H1 (cell line): ENCODE measurements at regions not wholly inside any gene's neighbourhood (a gene's known extent, or its start where the extent isn't known, plus 50 kb on each side); places are given as distances from the start of the nearest gene placed in this dataset.
"Not testable (repeated sequence)": the region's sequence is repeated elsewhere in the genome, so short reads cannot be mapped to it uniquely, and the experiment has no call there.

Experiments
- CTCF ChIA-PET: fragments of 300-600 bp; sonication (Branson Sonifier 250); formaldehyde crosslinking; loops from one replicate; lab custom pipeline; 2021; ENCODE audit not compliant: partially characterized antibody; lab: Charles Lee
- POLR2A ChIA-PET: fragments of 300-600 bp; sonication (Branson Sonifier 250); formaldehyde crosslinking; loops from one replicate; lab custom pipeline; 2021; ENCODE audit warnings: inconsistent platforms; ENCODE audit not compliant: partially characterized antibody; lab: Charles Lee
- DNase-seq, 2 experiments: peaks; one replicate each; pipeline versions ENCODE4 v3.0.0 to v3.0.0-alpha.2; 2010 to 2022; ENCODE audit warnings: low spot score in 2 of 2, low read depth in 1 of 2, mixed read lengths in 1 of 2
- FAIRE-seq: peaks from 2 replicates; lab custom pipeline; 2011; peaks lifted over from hg19 to GRCh38; lab: Jason Lieb, UNC
- H2AFZ ChIP-seq: 2 replicates; pipeline ENCODE4 v1.8.1; 2012; ENCODE audit warnings: low read length, inconsistent platforms
- H2AK5ac ChIP-seq: 2 replicates; pipeline ENCODE4 v1.6.1; 2013; ENCODE audit warnings: low read depth, low read length
- H2BK120ac ChIP-seq: replicated peaks from 2 replicates; pipeline ENCODE3; 2013; ENCODE audit warnings: low read depth, low read length, inconsistent platforms
- H2BK12ac ChIP-seq: 2 replicates; pipeline ENCODE4 v1.6.1; 2013; ENCODE audit warnings: low read depth, low read length
- H2BK15ac ChIP-seq: 2 replicates; pipeline ENCODE4 v1.6.1; 2013; ENCODE audit warnings: low read length
- H2BK20ac ChIP-seq: 2 replicates; pipeline ENCODE4 v1.6.1; 2013; ENCODE audit warnings: low read length
- H2BK5ac ChIP-seq: 2 replicates; pipeline ENCODE4 v1.6.1; 2013; ENCODE audit warnings: low read depth, low read length
- H3K14ac ChIP-seq: 2 replicates; pipeline ENCODE4 v1.6.1; 2013; ENCODE audit warnings: inconsistent platforms; ENCODE audit not compliant: insufficient read length
- H3K18ac ChIP-seq: 2 replicates; pipeline ENCODE4 v1.6.1; 2013; ENCODE audit warnings: low read length; ENCODE audit errors: extremely low read depth
- H3K23ac ChIP-seq: 2 replicates; pipeline ENCODE4 v1.6.1; 2013; ENCODE audit warnings: inconsistent platforms; ENCODE audit not compliant: insufficient read length
- H3K23me2 ChIP-seq: 2 replicates; pipeline ENCODE4 v1.6.1; 2013; ENCODE audit warnings: low read depth, low read length
- H3K27ac ChIP-seq: 2 replicates; pipeline ENCODE4 v1.6.1; 2011; ENCODE audit warnings: low read depth, low read length, inconsistent platforms
- H3K27me3 ChIP-seq, 4 experiments: replicated peaks in 1 of 4; 1 replicate in 1 of 4; 2 replicates in 3 of 4; pipeline versions ENCODE4 v1.6.1 to v1.8.1; 2011 to 2013; ENCODE audit warnings: low read length in 3 of 4, mild to moderate bottlenecking in 3 of 4, inconsistent platforms in 2 of 4, mixed read lengths in 2 of 4, moderate library complexity in 1 of 4; ENCODE audit not compliant: control insufficient read depth in 3 of 4, insufficient read depth in 3 of 4; ENCODE audit errors: extremely low read depth in 1 of 4
- H3K36me3 ChIP-seq, 4 experiments: 2 replicates each; pipeline versions ENCODE4 v1.6.1 to v1.8.1; 2011 to 2013; ENCODE audit warnings: mild to moderate bottlenecking in 4 of 4, low read length in 3 of 4, moderate library complexity in 2 of 4, control low read depth in 1 of 4, inconsistent platforms in 1 of 4; ENCODE audit not compliant: insufficient read depth in 4 of 4, control insufficient read depth in 2 of 4
- H3K4ac ChIP-seq: replicated peaks from 2 replicates; pipeline ENCODE3; 2013; ENCODE audit warnings: low read length, low read depth, mixed read lengths, inconsistent platforms; ENCODE audit not compliant: insufficient read length
- H3K4me1 ChIP-seq, 4 experiments: replicated peaks in 1 of 4; 1 replicate in 1 of 4; 2 replicates in 3 of 4; pipeline versions ENCODE4 v1.6.1 to v1.8.1; 2011 to 2013; ENCODE audit warnings: low read length in 3 of 4, inconsistent platforms in 2 of 4, mixed read lengths in 1 of 4; ENCODE audit not compliant: insufficient read depth in 4 of 4, control insufficient read depth in 3 of 4
- H3K4me2 ChIP-seq, 2 experiments: 2 replicates each; pipeline versions ENCODE4 v1.6.1 to v1.8.1; 2011 to 2013; ENCODE audit warnings: low read depth in 2 of 2, low read length in 2 of 2, control low read depth in 1 of 2, inconsistent platforms in 1 of 2, mild to moderate bottlenecking in 1 of 2; ENCODE audit not compliant: insufficient read depth in 1 of 2
- H3K4me3 ChIP-seq, 4 experiments: fragments of 200-600, 300-600 bp in 1 of 4; sonication (generic), shearing (Covaris generic), sonication (Bioruptor Twin) in 1 of 4; 2 replicates each; pipeline versions ENCODE4 v1.5.1 to v1.8.1; 2011 to 2016; ENCODE audit warnings: low read length in 4 of 4, low read depth in 3 of 4, control low read depth in 2 of 4, inconsistent platforms in 2 of 4, mild to moderate bottlenecking in 2 of 4, mixed read lengths in 1 of 4, moderate library complexity in 1 of 4; ENCODE audit not compliant: insufficient read depth in 2 of 4; ENCODE audit errors: extremely low read depth in 1 of 4
- H3K56ac ChIP-seq: replicated peaks from 2 replicates; pipeline ENCODE3; 2013; ENCODE audit warnings: low read depth, mild to moderate bottlenecking, mixed read lengths, low read length, inconsistent platforms; ENCODE audit not compliant: insufficient read length
- H3K79me1 ChIP-seq: 2 replicates; pipeline ENCODE4 v1.6.1; 2013; ENCODE audit warnings: low read depth, low read length, control low read depth
- H3K79me2 ChIP-seq, 2 experiments: 2 replicates each; pipeline versions ENCODE4 v1.6.1 to v1.8.1; 2012 to 2013; ENCODE audit warnings: low read length in 2 of 2, mild to moderate bottlenecking in 2 of 2, inconsistent platforms in 1 of 2; ENCODE audit not compliant: insufficient read depth in 2 of 2, control insufficient read depth in 1 of 2
- H3K9ac ChIP-seq, 4 experiments: replicated peaks in 1 of 4; 1 replicate in 1 of 4; 2 replicates in 3 of 4; pipeline versions ENCODE4 v1.6.1 to v1.8.1; 2011 to 2013; ENCODE audit warnings: low read depth in 3 of 4, low read length in 3 of 4, control low read depth in 2 of 4, mild to moderate bottlenecking in 2 of 4, moderate library complexity in 2 of 4, inconsistent platforms in 1 of 4; ENCODE audit errors: extremely low read depth in 1 of 4
- H3K9me3 ChIP-seq, 2 experiments: 2 replicates each; pipeline versions ENCODE4 v1.6.1 to v1.8.1; 2012 to 2013; ENCODE audit warnings: mild to moderate bottlenecking in 2 of 2, moderate library complexity in 2 of 2, control low read depth in 1 of 2, inconsistent platforms in 1 of 2, low read depth in 1 of 2, low read length in 1 of 2, mixed read lengths in 1 of 2; ENCODE audit not compliant: insufficient read depth in 2 of 2
- H4K20me1 ChIP-seq, 2 experiments: replicated peaks in 1 of 2; 2 replicates each; pipeline versions ENCODE3 to v1.8.1; 2011 to 2013; ENCODE audit warnings: inconsistent platforms in 2 of 2, low read length in 2 of 2, mild to moderate bottlenecking in 1 of 2; ENCODE audit not compliant: insufficient read depth in 2 of 2, control insufficient read depth in 1 of 2
- H4K5ac ChIP-seq: 2 replicates; pipeline ENCODE4 v1.6.1; 2013; ENCODE audit warnings: low read length, low read depth, mixed read lengths, inconsistent platforms; ENCODE audit not compliant: insufficient read length
- H4K8ac ChIP-seq: 2 replicates; pipeline ENCODE4 v1.8.0; 2013; ENCODE audit warnings: mild to moderate bottlenecking, moderate library complexity, low read length, inconsistent platforms; ENCODE audit not compliant: insufficient read depth; ENCODE audit errors: extremely low read depth
- H4K91ac ChIP-seq: replicated peaks from 2 replicates; pipeline ENCODE3; 2013; ENCODE audit warnings: low read length, mixed read lengths, inconsistent platforms; ENCODE audit not compliant: insufficient read length
- WGBS, 2 experiments: shearing (Covaris generic) in 1 of 2; methylation state at CpG; one replicate each; pipeline versions ENCODE4 v1.1.6 to v1.1.7; 2013 to 2015; ENCODE audit warnings: low lambda C conversion rate in 2 of 2, mixed read lengths in 2 of 2, inconsistent platforms in 1 of 2, low coverage in 1 of 2, missing lambda C conversion rate in 1 of 2; ENCODE audit not compliant: insufficient replicate concordance in 2 of 2, insufficient coverage in 1 of 2, insufficient read length in 1 of 2; ENCODE audit errors: extremely low coverage in 1 of 2, missing lambda C conversion rate in 1 of 2; 5-methylcytosine and 5-hydroxymethylcytosine counted together

DNA sequence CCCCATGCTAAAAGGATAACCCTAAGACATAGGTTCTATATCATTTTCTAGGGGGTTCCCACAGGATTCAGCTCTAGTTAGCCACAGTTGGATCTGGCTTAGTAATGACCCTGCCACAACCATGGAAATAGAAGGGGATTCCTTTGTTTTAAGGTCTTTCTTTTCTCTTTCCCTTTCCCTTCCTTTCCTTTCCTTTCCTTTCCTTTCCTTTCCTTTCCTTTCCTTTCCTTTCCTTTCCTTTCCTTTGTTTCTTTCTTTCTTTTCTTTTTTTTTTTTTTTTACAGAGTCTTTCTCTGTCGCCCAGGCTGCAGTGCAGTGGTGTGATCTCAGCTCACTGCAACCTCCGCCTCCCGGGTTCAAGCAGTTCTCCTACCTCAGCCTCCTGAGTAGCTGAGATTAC is 173.9 kb downstream of the UQCRFS1 start:
- H2BK15ac ChIP-seq, POLR2A ChIA-PET, H4K91ac ChIP-seq, H3K9ac ChIP-seq, H2BK12ac ChIP-seq, H2BK120ac ChIP-seq, H4K5ac ChIP-seq, H3K4me1 ChIP-seq, H3K4me2 ChIP-seq, H3K23me2 ChIP-seq, H3K9me3 ChIP-seq, H2BK20ac ChIP-seq, H3K4me3 ChIP-seq, H4K20me1 ChIP-seq, FAIRE-seq, H3K36me3 ChIP-seq, H3K4ac ChIP-seq, H2AK5ac ChIP-seq, H3K27ac ChIP-seq, H3K56ac ChIP-seq, H3K27me3 ChIP-seq, H2AFZ ChIP-seq, H3K79me2 ChIP-seq, H4K8ac ChIP-seq, H3K23ac ChIP-seq, H2BK5ac ChIP-seq, DNase-seq, H3K79me1 ChIP-seq, H3K14ac ChIP-seq, H3K18ac ChIP-seq: not testable (repeated sequence)
- WGBS, 2 experiments: 100% methylated on average over 1 of the region's 3 CpGs; no CpG with 5 or more reads in 1 of the 2 experiments
- CTCF ChIA-PET: interaction anchor here (0.8 to 1.1 kb wide), 2 partner anchors 34 to 160 kb away, joined by 3 read pairs; no protein-coding TSS in a partner anchor
